ENCODE measurements at regions not wholly inside any gene's neighbourhood (a gene's known extent, or its start where the extent isn't known, plus 50 kb on each side); places are given as distances from the start of the nearest gene placed in this dataset.
"Not testable (repeated sequence)": the region's sequence is repeated elsewhere in the genome, so short reads cannot be mapped to it uniquely, and the experiment has no call there.

GRCh38 chr15:67948215-67948614 is 105.9 kb upstream of the PIAS1 start:
- Histone ChIP-seq H4K20me1 (ENCODE audit: insufficient read depth, low read length) (no peaks in the 10 kb centered on the region), H2AFZ (ENCODE audit: insufficient read depth, low read depth, low read length, poor library complexity, severe bottlenecking) (no peak overlapping the region), H3K4me3 (replicated peaks in 1 of 3; ENCODE audit: low read depth in 2 of 3, low read length in 3 of 3) (no peak overlapping the region), H3K79me2 (ENCODE audit: insufficient read depth, low read length) (no peaks in the 10 kb centered on the region), H3K4me2 (replicated peaks; ENCODE audit: extremely low read depth, low read length, poor library complexity, severe bottlenecking) (no peak overlapping the region), H3K36me3 (replicated peaks in 1 of 2; ENCODE audit: control insufficient read depth in 1 of 2, insufficient read depth in 2 of 2, low read length in 2 of 2) (no peaks in the 10 kb centered on the region), H3K27me3 (ENCODE audit: control insufficient read depth in 2 of 2, insufficient read depth in 2 of 2, low read length in 2 of 2) (no peaks in the 10 kb centered on the region), H3K27ac (ENCODE audit: low read depth in 1 of 2, low read length in 2 of 2) (no peak overlapping the region), H3K9me3 (replicated peaks in 1 of 2; ENCODE audit: control insufficient read depth in 1 of 2, insufficient read depth in 1 of 2, low read length in 2 of 2) (no peaks in the 10 kb centered on the region), H3K4me1 (ENCODE audit: control insufficient read depth in 1 of 2, insufficient read depth in 2 of 2, low read length in 2 of 2) (peaks cover 1% of the 10 kb centered on the region in 2 donors), H3K9ac (ENCODE audit: insufficient read depth, low read length, poor library complexity, severe bottlenecking) (no peak overlapping the region)
- Mint-ChIP-seq H3K27me3 (ENCODE audit: low read depth in 3 of 3) (peaks cover 0 to 7% (median 0%) of the 10 kb centered on the region in 3 donors), H3K9me3 (peaks cover 0 to 4% (median 0%) of the 10 kb centered on the region in 7 donors), H3K4me3 (no peak overlapping the region), H3K4me1 (peaks cover 6% of the 10 kb centered on the region), H3K36me3 (no peaks in the 10 kb centered on the region), H3K27ac (no peak overlapping the region)
- no peak for DNase-seq
- intact Hi-C loops (cut with micrococcal nuclease), result loop anchor here in 1 of 2 donors (10.0 kb wide), 1 partner anchor 63 kb away; no protein-coding TSS in a partner anchor
- TF ChIP-seq CTCF (IDR thresholded peaks at IDR 0.05), result no peak
- WGBS (ENCODE audit: insufficient coverage), result no CpG with 5 or more reads among the region's 2 CpGs

- H3K27me3 Mint-ChIP-seq (ENCODE audit: low read depth in 3 of 3), result not testable (repeated sequence)
Observed at GRCh38 chr15:67951187-67951586, 102.9 kb upstream of the PIAS1 start.

More at GRCh38 chr15:67951187-67951586, 102.9 kb upstream of the PIAS1 start:
- WGBS (ENCODE audit: insufficient coverage), result no CpG with 5 or more reads among the region's 3 CpGs
- DNase-seq; H3K9me3 ChIP-seq (replicated peaks in 1 of 2; ENCODE audit: control insufficient read depth in 1 of 2, insufficient read depth in 1 of 2, low read length in 2 of 2); H3K4me2 ChIP-seq (replicated peaks; ENCODE audit: extremely low read depth, low read length, poor library complexity, severe bottlenecking); H4K20me1 ChIP-seq (ENCODE audit: insufficient read depth, low read length); H3K4me3 ChIP-seq (replicated peaks in 1 of 3; ENCODE audit: low read depth in 2 of 3, low read length in 3 of 3); H3K27ac ChIP-seq (ENCODE audit: low read depth in 1 of 2, low read length in 2 of 2); H3K27me3 ChIP-seq (ENCODE audit: control insufficient read depth in 2 of 2, insufficient read depth in 2 of 2, low read length in 2 of 2); H3K9me3 Mint-ChIP-seq; H3K36me3 ChIP-seq (replicated peaks in 1 of 2; ENCODE audit: control insufficient read depth in 1 of 2, insufficient read depth in 2 of 2, low read length in 2 of 2); H3K79me2 ChIP-seq (ENCODE audit: insufficient read depth, low read length); H3K27ac Mint-ChIP-seq; H3K4me3 Mint-ChIP-seq; H3K36me3 Mint-ChIP-seq; H2AFZ ChIP-seq (ENCODE audit: insufficient read depth, low read depth, low read length, poor library complexity, severe bottlenecking); intact Hi-C loops (cut with micrococcal nuclease); H3K9ac ChIP-seq (ENCODE audit: insufficient read depth, low read length, poor library complexity, severe bottlenecking): not testable (repeated sequence)
- H3K4me1 Mint-ChIP-seq, result peaks cover 29% of the 10 kb centered on the region
- peaks cover 11 to 21% of the 10 kb centered on the region in 2 donors for H3K4me1 ChIP-seq (ENCODE audit: control insufficient read depth in 1 of 2, insufficient read depth in 2 of 2, low read length in 2 of 2)
